AML-193 (cell line): ENCODE measurements at regions not wholly inside any gene's neighbourhood (a gene's known extent, or its start where the extent isn't known, plus 50 kb on each side); places are given as distances from the start of the nearest gene placed in this dataset.

ENCODE experiments used
- DNase-seq, 2 experiments: peaks; one replicate each; lab custom pipeline; 2025; lab: John Stamatoyannopoulos, UW

DNA sequence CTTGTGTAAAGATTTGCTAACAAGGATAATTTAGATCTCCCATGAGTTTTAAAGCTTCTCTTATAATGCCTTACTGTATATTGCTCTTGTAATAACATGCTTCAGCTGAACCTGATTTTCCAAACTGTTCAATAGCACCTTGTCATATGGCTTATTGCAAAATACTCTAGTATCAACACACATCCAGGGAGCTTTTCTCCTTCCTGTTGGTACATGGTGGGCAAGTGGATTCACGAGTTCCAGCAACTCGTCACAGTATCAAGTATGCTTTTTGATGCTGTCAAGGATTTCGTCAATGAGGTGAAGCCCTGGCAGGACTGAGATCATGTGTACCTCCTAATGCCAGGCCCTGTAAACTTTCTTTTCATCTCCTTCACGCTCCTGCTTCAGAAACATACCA, 59.5 kb upstream of the ITPRID2 start:
- DNase-seq = no peak

DNA sequence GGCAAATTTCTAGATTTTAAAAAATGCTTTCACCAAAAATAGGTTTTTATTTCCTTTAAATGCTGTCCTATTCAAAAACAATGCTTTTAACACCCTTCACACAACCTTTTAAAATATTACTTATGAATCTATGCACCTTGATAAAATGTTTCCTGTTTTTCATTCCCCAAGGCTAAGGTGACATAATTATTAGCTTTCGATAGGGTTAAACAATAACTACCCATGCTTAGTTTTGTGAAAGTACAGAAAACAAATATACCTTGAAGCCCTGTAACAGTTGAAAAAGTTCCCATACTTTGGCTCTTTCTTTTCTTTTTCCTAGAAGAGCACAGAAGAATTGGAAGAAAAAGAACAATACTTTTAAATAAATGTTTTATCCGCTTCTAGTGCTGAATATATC, 54.9 kb upstream of the ITPRID2 start:
- no peak for DNase-seq

DNA sequence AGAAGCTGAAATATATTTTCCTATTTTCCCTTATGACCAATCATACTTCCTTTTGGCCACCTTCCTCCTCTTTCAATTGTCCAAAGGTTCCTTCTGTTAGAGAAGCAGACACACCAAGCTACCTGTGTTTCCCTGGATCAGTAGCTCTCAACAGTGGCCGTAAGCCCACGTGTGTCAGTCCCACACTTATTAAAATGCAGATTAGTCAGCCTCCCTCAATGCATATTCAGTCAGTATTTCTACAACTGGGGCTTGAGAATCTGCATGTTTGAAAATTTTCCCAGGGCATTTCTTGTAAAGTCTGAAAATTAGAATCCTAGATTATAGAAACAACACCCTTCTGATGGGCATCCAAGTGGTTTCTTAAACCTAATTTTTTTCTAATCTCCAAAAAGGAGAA, 54.0 kb upstream of the ITPRID2 start:
- no peak for DNase-seq

DNA sequence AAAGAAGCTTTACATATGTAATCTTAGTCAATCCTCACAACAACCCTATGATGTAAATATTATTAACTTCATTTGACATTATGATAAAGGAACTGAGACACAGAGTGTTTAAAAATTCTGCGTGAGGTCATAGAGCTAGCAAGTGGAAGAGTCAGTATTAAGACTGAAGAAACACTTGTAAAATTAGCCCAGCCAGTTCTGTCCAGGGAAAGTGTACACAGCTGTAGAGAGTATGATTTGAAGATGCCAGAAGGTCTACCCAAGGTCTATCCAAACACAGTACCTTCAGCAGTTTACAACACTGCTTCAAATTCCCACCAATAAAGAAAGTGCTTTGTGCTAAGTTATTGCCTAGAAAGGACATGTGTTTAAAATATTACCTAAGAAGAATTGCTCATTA, 51.7 kb upstream of the ITPRID2 start:
- no peak for DNase-seq

DNA sequence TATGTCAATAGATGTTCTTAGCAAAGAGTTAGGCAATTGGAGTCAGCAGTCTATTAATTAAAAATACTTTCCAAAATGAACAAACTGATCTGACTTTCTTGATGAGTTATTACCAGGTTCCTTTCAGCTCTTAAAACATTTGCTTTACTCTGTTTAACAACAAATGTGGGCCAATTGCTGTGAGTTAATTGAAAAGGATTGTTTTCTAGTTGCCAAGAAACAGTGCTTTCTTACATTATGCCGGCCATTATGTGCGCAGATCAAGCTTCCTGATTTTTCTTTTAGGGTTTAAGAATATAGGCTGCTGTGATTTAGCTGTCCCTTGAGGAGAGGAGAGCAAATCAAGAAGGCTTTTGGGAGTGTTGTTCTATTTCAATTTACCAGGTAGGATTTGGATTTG, 50.5 kb upstream of the ITPRID2 start:
- DNase-seq = no peak
